ENCODE measurements at regions not wholly inside any gene's neighbourhood (a gene's known extent, or its start where the extent isn't known, plus 50 kb on each side); places are given as distances from the start of the nearest gene placed in this dataset.

GRCh38 chr9:13688990-13689600, 409.6 kb upstream of the MPDZ start:
- H3K36me3 ChIP-seq (ENCODE audit: control insufficient read depth in 4 of 4, insufficient read depth in 3 of 4, low read depth in 1 of 4, low read length in 3 of 4), result no peaks in the 10 kb centered on the region
- 46% methylated on average over 1 of the region's 1 CpG for WGBS
- peaks cover 0 to 2% (median 0%) of the 10 kb centered on the region in 4 donors for H3K4me1 ChIP-seq (ENCODE audit: control insufficient read depth in 4 of 4, insufficient read depth in 4 of 4, low read length in 3 of 4)
- H3K4me3 ChIP-seq (ENCODE audit: low read depth in 1 of 3, low read length in 3 of 3), result no peak overlapping the region
- H3K27ac ChIP-seq (ENCODE audit: low read depth in 1 of 2, low read length in 2 of 2), result no peak overlapping the region
- DNase-seq (ENCODE audit: low spot score), result no peak
- H3K9ac ChIP-seq (ENCODE audit: low read depth in 1 of 2, low read length in 2 of 2), result no peak overlapping the region
- no peaks in the 10 kb centered on the region for H3K9me3 ChIP-seq (ENCODE audit: control insufficient read depth in 4 of 4, low read length in 3 of 4)
- TF ChIP-seq CTCF (IDR thresholded peaks at IDR 0.05; ENCODE audit: low read depth, low read length, missing input control), result peak; percentile 32
- TF ChIP-seq HNF4G (IDR thresholded peaks at IDR 0.05), result no peak
- TF ChIP-seq RAD21 (IDR thresholded peaks at IDR 0.05), result peak; percentile 63 to 67
- H3K27me3 ChIP-seq (ENCODE audit: control insufficient read depth in 4 of 4, insufficient read depth in 4 of 4, low read length in 3 of 4), result no peaks in the 10 kb centered on the region

GRCh38 chr9:13688223-13688989, 408.9 kb upstream of the MPDZ start:
- no peak overlapping the region for H3K27ac ChIP-seq (ENCODE audit: low read depth in 1 of 2, low read length in 2 of 2)
- no peak for DNase-seq (ENCODE audit: low spot score)
- H3K9ac ChIP-seq (ENCODE audit: low read depth in 1 of 2, low read length in 2 of 2), result no peak overlapping the region
- H3K27me3 ChIP-seq (ENCODE audit: control insufficient read depth in 4 of 4, insufficient read depth in 4 of 4, low read length in 3 of 4), result no peaks in the 10 kb centered on the region
- no peaks in the 10 kb centered on the region for H3K36me3 ChIP-seq (ENCODE audit: control insufficient read depth in 4 of 4, insufficient read depth in 3 of 4, low read depth in 1 of 4, low read length in 3 of 4)
- peaks cover 0 to 2% (median 0%) of the 10 kb centered on the region in 4 donors for H3K4me1 ChIP-seq (ENCODE audit: control insufficient read depth in 4 of 4, insufficient read depth in 4 of 4, low read length in 3 of 4)
- TF ChIP-seq ZBTB33 (IDR thresholded peaks at IDR 0.05) (no peak), GABPA (IDR thresholded peaks at IDR 0.05 in 1 of 2, conservative IDR thresholded peaks at IDR 0.05 in 1 of 2) (no peak), HNF4A (conservative IDR thresholded peaks at IDR 0.05) (no peak)
- WGBS, result 62% methylated on average over 4 of the region's 4 CpGs
- H3K9me3 ChIP-seq (ENCODE audit: control insufficient read depth in 4 of 4, low read length in 3 of 4), result no peaks in the 10 kb centered on the region
- no peak overlapping the region for H3K4me3 ChIP-seq (ENCODE audit: low read depth in 1 of 3, low read length in 3 of 3)

- no peak overlapping the region for H3K4me3 ChIP-seq (ENCODE audit: low read depth in 1 of 3, low read length in 3 of 3)
- TF ChIP-seq HNF4G (IDR thresholded peaks at IDR 0.05) (no peak), MAX (IDR thresholded peaks at IDR 0.05) (no peak), NR2F2 (IDR thresholded peaks at IDR 0.05) (no peak), EGR1 (IDR thresholded peaks at IDR 0.05; ENCODE audit: low read depth in 2 of 2) (no peak), SP1 (IDR thresholded peaks at IDR 0.05) (no peak), FOXA2 (IDR thresholded peaks at IDR 0.05) (no peak), YY1 (IDR thresholded peaks at IDR 0.05) (no peak), RAD21 (IDR thresholded peaks at IDR 0.05) (no peak), RXRA (IDR thresholded peaks at IDR 0.05) (no peak), HNF4A (conservative IDR thresholded peaks at IDR 0.05) (no peak), REST (IDR thresholded peaks at IDR 0.05) (no peak), ZBTB33 (IDR thresholded peaks at IDR 0.05) (no peak), GABPA (IDR thresholded peaks at IDR 0.05 in 1 of 2, conservative IDR thresholded peaks at IDR 0.05 in 1 of 2) (no peak)
- H3K9ac ChIP-seq (ENCODE audit: low read depth in 1 of 2, low read length in 2 of 2), result no peak overlapping the region
- H3K36me3 ChIP-seq (ENCODE audit: control insufficient read depth in 4 of 4, insufficient read depth in 3 of 4, low read depth in 1 of 4, low read length in 3 of 4), result no peaks in the 10 kb centered on the region
- 41% methylated on average over 2 of the region's 2 CpGs for whole genome bisulfite sequencing
- H3K4me1 ChIP-seq (ENCODE audit: control insufficient read depth in 4 of 4, insufficient read depth in 4 of 4, low read length in 3 of 4), result peaks cover 0 to 2% (median 0%) of the 10 kb centered on the region in 4 donors
- no peak for DNase-seq (ENCODE audit: low spot score)
- H3K27ac ChIP-seq (ENCODE audit: low read depth in 1 of 2, low read length in 2 of 2), result no peak overlapping the region
- no peaks in the 10 kb centered on the region for H3K9me3 ChIP-seq (ENCODE audit: control insufficient read depth in 4 of 4, low read length in 3 of 4)
- H3K27me3 ChIP-seq (ENCODE audit: control insufficient read depth in 4 of 4, insufficient read depth in 4 of 4, low read length in 3 of 4), result no peaks in the 10 kb centered on the region
Observed at GRCh38 chr9:13684656-13685055, 405.2 kb upstream of the MPDZ start.
